Kidney (tissue), 13 donors: ENCODE measurements at regions not wholly inside any gene's neighbourhood (a gene's known extent, or its start where the extent isn't known, plus 50 kb on each side); places are given as distances from the start of the nearest gene placed in this dataset.

ENCODE experiments used
- DNase-seq, 5 donors: peaks; one replicate each; pipeline ENCODE4 v3.0.0-alpha.2; 2013 to 2020
- FAIRE-seq: peaks from 2 replicates; lab custom pipeline; 2012; peaks lifted over from hg19 to GRCh38; lab: Jason Lieb, UNC
- H3K27ac ChIP-seq, 2 donors: one replicate each; pipeline ENCODE4 v1.7.0; 2013; ENCODE audit warnings: low read depth in 2 of 2, low read length in 2 of 2, inconsistent platforms in 1 of 2
- H3K27me3 ChIP-seq: one replicate; pipeline ENCODE4 v1.7.1; 2013; ENCODE audit warnings: low read length, inconsistent platforms; ENCODE audit not compliant: control insufficient read depth, insufficient read depth
- H3K36me3 ChIP-seq, 3 donors: one replicate each; pipeline versions ENCODE4 v1.7.0 to v1.7.1; 2013; ENCODE audit warnings: low read length in 3 of 3, control low read depth in 1 of 3, inconsistent platforms in 1 of 3; ENCODE audit not compliant: insufficient read depth in 3 of 3, control insufficient read depth in 2 of 3
- H3K4me1 ChIP-seq, 3 donors: one replicate each; pipeline versions ENCODE4 v1.7.0 to v1.7.1; 2013; ENCODE audit warnings: low read length in 3 of 3, inconsistent platforms in 1 of 3, low read depth in 1 of 3; ENCODE audit not compliant: control insufficient read depth in 2 of 3, insufficient read depth in 2 of 3
- H3K4me3 ChIP-seq, 3 donors: one replicate each; pipeline versions ENCODE4 v1.7.0 to v1.8.1; 2013; ENCODE audit warnings: low read length in 3 of 3, control low read depth in 1 of 3, inconsistent platforms in 1 of 3
- H3K9ac ChIP-seq, 3 donors: one replicate each; pipeline versions ENCODE4 v1.7.0 to v1.7.1; 2013; ENCODE audit warnings: low read length in 3 of 3, control low read depth in 1 of 3, inconsistent platforms in 1 of 3
- H3K9me3 ChIP-seq, 3 donors: one replicate each; pipeline versions ENCODE4 v1.7.0 to v1.7.1; 2013; ENCODE audit warnings: low read length in 3 of 3, control low read depth in 1 of 3, inconsistent platforms in 1 of 3; ENCODE audit not compliant: control insufficient read depth in 2 of 3, insufficient read depth in 1 of 3
- intact Hi-C: fragments of 100-400 bp; cut with DNase I; formaldehyde crosslinking; loops from one replicate; pipeline ENCODE4 v1.11.1; 2022
- TF ChIP-seq, protein P1 (sequence below): IDR thresholded peaks from 3 replicates; pipeline ENCODE4 v1.5.1; 2012; ENCODE audit warnings: mild to moderate bottlenecking, moderate library complexity, borderline replicate concordance; ENCODE audit not compliant: insufficient read depth; ENCODE audit errors: extremely low read depth
- donor health status: control.
- donor health status: control.
- donor health status: control.
- donor health status: control.
- donor health status: control.
- donor health status: DM: yes; HTN: yes; CAD: no.
- donor health status: Normal renal cell carcinoma (clear cell type).

DNA sequence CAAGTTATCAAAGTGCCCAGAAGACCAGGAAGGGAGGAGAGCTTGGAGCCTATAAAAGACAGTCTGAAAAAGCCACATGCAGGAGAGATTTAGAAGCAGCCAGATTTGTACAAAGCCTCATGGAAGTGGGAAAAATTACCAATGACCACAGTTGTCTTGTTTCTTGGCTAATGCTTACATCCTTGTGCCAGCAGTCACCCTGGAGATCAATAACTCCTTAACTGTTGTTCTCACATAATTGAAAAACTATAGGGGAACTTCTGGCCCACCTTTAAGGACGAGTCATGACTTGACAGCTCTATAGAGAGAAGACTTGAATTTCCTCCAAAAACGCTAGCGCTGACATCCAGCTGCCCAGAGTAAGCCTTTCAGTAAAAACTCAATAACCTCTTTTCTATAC, 313.1 kb downstream of the GALC start:
- Histone ChIP-seq H3K27me3 (no peaks in the 10 kb centered on the region), H3K4me1 (no peaks in the 10 kb centered on the region), H3K4me3 (no peak overlapping the region), H3K36me3 (no peaks in the 10 kb centered on the region), H3K9ac (no peak overlapping the region), H3K27ac (no peak overlapping the region), H3K9me3 (peaks cover 0 to 8% (median 0%) of the 10 kb centered on the region in 3 donors)
- DNase-seq: no peak
- FAIRE-seq: no peak
- intact Hi-C loops: no loop called here
- TF ChIP-seq, protein P1, sequence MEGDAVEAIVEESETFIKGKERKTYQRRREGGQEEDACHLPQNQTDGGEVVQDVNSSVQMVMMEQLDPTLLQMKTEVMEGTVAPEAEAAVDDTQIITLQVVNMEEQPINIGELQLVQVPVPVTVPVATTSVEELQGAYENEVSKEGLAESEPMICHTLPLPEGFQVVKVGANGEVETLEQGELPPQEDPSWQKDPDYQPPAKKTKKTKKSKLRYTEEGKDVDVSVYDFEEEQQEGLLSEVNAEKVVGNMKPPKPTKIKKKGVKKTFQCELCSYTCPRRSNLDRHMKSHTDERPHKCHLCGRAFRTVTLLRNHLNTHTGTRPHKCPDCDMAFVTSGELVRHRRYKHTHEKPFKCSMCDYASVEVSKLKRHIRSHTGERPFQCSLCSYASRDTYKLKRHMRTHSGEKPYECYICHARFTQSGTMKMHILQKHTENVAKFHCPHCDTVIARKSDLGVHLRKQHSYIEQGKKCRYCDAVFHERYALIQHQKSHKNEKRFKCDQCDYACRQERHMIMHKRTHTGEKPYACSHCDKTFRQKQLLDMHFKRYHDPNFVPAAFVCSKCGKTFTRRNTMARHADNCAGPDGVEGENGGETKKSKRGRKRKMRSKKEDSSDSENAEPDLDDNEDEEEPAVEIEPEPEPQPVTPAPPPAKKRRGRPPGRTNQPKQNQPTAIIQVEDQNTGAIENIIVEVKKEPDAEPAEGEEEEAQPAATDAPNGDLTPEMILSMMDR: no peak

DNA sequence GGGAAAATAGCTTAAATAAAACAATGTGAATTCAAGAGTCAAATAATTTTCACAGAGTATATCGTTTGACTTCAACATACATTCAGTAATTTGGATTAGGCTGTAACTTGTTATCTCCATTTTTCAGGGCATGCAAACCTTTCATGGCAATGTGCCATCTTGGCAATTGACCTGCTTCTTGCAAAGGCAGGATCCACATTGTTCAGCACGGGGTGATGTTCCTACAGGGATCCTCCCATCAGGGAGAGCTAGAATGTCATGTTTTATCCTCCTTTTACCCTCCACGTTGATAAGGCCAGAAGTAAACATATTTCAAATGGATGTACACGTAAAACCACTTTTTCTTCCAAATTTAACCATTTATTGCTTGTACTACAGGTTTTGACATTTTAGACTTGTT, 314.4 kb downstream of the GALC start:
- H3K4me1 ChIP-seq: no peaks in the 10 kb centered on the region
- no peak overlapping the region for H3K9ac ChIP-seq
- H3K36me3 ChIP-seq: no peaks in the 10 kb centered on the region
- peak in 1 of 5 donors; percentile 13 for DNase-seq
- intact Hi-C loops: no loop called here
- no peak for FAIRE-seq
- TF ChIP-seq, protein P1: no peak
- no peak overlapping the region for H3K4me3 ChIP-seq
- peaks cover 0 to 8% (median 0%) of the 10 kb centered on the region in 3 donors for H3K9me3 ChIP-seq
- H3K27me3 ChIP-seq: no peaks in the 10 kb centered on the region
- H3K27ac ChIP-seq: no peak overlapping the region

DNA sequence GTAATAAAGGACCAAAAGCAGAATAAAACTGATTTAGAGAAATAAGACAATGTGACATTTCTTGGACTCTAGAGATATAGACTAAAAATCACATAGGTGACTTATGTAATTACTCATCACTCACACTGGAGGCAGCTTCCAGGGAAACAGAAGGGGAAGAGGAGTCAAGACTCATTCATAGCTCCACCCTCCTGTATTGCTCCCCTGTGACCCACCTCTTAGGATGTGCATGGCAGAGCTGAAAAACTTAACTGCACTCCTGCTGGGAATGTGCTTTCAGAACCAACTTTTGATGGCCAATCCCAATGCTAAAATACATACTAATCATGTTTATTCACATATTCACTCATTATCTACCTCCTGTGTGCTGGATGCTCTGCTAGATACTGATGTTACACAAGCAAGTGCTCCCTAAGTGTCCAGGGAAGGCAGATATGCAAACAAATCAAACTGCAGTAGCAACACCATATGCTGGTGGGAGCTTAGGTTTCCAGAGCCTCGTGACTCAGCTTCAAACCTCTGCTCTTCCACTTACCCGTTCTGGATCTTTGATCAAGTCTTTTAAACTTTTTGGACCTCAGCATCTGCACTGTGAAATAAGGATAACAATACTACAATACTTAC, 316.1 kb downstream of the GALC start:
- Histone ChIP-seq H3K4me1 (no peaks in the 10 kb centered on the region), H3K9me3 (no peaks in the 10 kb centered on the region), H3K4me3 (no peak overlapping the region), H3K36me3 (no peaks in the 10 kb centered on the region), H3K27me3 (no peaks in the 10 kb centered on the region), H3K9ac (no peak overlapping the region), H3K27ac (no peak overlapping the region)
- TF ChIP-seq, protein P1: no peak
- intact Hi-C loops: no loop called here
- FAIRE-seq (no peak), DNase-seq (no peak)

DNA sequence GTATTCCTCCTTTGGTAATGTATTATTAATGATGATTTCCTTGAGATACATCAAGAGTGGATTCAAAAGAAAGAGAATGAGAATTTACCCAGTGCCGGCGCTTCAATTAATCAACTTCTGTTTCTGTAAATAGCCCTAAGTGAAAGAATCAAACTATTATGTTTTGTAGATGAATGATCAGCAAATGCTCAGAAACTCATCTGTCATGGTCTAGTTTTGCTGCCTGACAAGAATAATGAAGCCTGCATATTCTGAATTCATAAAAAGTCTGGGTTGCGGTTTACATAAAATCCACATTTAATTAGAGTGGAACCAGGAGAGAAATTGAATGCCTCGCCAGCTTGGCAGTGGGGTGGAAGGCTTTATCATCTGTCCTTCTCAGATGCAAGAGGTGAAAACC, 325.3 kb downstream of the GALC start:
- H3K4me1 ChIP-seq: no peaks in the 10 kb centered on the region
- intact Hi-C loops: no loop called here
- no peak overlapping the region for H3K9ac ChIP-seq
- FAIRE-seq (no peak), DNase-seq (no peak)
- no peaks in the 10 kb centered on the region for H3K27me3 ChIP-seq
- H3K27ac ChIP-seq: no peak overlapping the region
- no peaks in the 10 kb centered on the region for H3K36me3 ChIP-seq
- H3K9me3 ChIP-seq: peaks cover 0 to 3% (median 0%) of the 10 kb centered on the region in 3 donors
- H3K4me3 ChIP-seq: no peak overlapping the region
- TF ChIP-seq, protein P1: no peak
